Thymus (tissue), 11 donors: ENCODE measurements at regions not wholly inside any gene's neighbourhood (a gene's known extent, or its start where the extent isn't known, plus 50 kb on each side); places are given as distances from the start of the nearest gene placed in this dataset.

Source experiments
- DNase-seq, 9 donors: peaks; one replicate each; pipeline ENCODE4 v3.0.0-alpha.2; 2013; ENCODE audit warnings: low spot score in 9 of 9, low read depth in 6 of 9, missing footprints in 1 of 9
- H3K27ac ChIP-seq, 2 donors: one replicate each; pipeline ENCODE4 v1.5.1; 2013; ENCODE audit warnings: control low read depth in 1 of 2, low read depth in 1 of 2, low read length in 1 of 2, mild to moderate bottlenecking in 1 of 2, moderate library complexity in 1 of 2
- H3K27me3 ChIP-seq, 2 donors: one replicate each; pipeline ENCODE4 v1.5.1; 2013; ENCODE audit warnings: low read length in 1 of 2; ENCODE audit not compliant: control insufficient read depth in 2 of 2, insufficient read depth in 1 of 2
- H3K36me3 ChIP-seq, 2 donors: one replicate each; pipeline ENCODE4 v1.5.1; 2013; ENCODE audit warnings: low read length in 1 of 2, mild to moderate bottlenecking in 1 of 2, moderate library complexity in 1 of 2; ENCODE audit not compliant: control insufficient read depth in 2 of 2, insufficient read depth in 2 of 2
- H3K4me1 ChIP-seq, 2 donors: one replicate each; pipeline ENCODE4 v1.5.1; 2013; ENCODE audit warnings: low read length in 2 of 2; ENCODE audit not compliant: control insufficient read depth in 2 of 2, insufficient read depth in 2 of 2
- H3K4me3 ChIP-seq, 2 donors: one replicate each; pipeline ENCODE4 v1.5.1; 2013; ENCODE audit warnings: low read length in 2 of 2, control low read depth in 1 of 2, mild to moderate bottlenecking in 1 of 2
- H3K9me3 ChIP-seq, 2 donors: one replicate each; pipeline ENCODE4 v1.5.1; 2013; ENCODE audit warnings: low read length in 1 of 2, mild to moderate bottlenecking in 1 of 2; ENCODE audit not compliant: control insufficient read depth in 2 of 2, insufficient read depth in 1 of 2
- WGBS: extraction: QIAGEN DNeasy Blood & Tissue Kit; methylation state at CpG from one replicate; pipeline ENCODE4 v1.1.7; 2013; 5-methylcytosine and 5-hydroxymethylcytosine counted together
- donor health status: healthy.

DNA sequence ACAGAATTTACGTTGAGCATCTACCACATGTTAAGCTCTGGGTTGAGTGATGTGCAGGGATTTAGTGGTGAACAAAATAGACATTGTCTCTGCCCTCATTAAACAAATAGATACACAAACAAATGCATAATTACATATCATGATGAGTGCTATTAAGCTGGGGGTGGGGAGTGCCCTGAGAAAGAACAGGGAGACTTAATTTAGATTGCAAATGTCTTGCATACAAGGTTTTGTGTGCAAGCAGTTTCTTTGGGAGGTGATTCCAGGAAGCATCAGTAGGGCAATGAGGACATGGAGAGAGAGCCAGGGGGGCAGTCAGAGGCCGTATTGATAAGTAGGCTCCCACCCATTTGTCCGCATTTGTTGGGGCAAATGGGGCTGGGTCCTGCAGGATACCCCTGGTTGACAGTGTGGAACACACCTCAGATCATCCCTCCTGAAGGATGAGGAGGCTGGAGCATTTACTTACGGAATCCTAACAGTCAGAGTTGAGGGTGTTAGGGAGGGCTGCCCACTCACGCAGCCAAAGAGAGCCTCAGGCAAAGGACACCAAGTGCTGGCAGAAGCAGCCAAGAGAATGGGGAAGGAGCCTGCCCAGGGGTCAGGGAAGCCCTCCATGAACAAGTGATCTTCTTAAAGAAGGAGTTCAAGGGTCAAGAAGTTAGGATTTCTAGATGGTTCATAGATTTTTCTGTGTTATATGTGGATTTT, 245.9 kb downstream of the BCOR start:
- peaks cover 9 to 69% of the 10 kb centered on the region in 2 donors for H3K4me1 ChIP-seq
- H3K9me3 ChIP-seq = no peaks in the 10 kb centered on the region
- H3K4me3 ChIP-seq = no peak overlapping the region
- no peaks in the 10 kb centered on the region for H3K27me3 ChIP-seq
- over 99% methylated on average over 5 of the region's 5 CpGs for WGBS
- DNase-seq = no peak
- no peaks in the 10 kb centered on the region for H3K36me3 ChIP-seq
- H3K27ac ChIP-seq = no peak overlapping the region

DNA sequence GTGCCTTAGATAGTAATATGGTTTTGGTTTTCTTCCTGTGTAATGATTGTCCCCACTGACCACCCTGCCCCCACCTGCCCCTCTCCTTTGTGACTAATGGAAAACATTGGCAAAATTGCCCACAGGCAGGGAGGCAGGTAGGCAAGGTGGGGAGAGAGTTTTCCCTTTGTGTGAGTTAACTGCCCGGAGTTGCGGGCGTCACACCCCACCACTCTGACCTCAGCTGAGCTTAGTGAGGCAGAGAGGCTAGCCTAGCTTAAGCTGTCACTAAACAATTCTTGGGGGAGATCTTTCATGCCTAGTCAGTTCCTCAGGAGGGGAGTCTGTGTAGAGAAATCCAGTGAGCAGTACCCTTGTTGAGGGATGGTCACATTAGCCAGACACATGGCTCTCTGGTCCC, 245.3 kb downstream of the BCOR start:
- Histone ChIP-seq H3K4me3 (no peak overlapping the region), H3K27ac (no peak overlapping the region), H3K27me3 (no peaks in the 10 kb centered on the region), H3K36me3 (no peaks in the 10 kb centered on the region), H3K4me1 (peaks cover 9 to 69% of the 10 kb centered on the region in 2 donors), H3K9me3 (no peaks in the 10 kb centered on the region)
- no peak for DNase-seq
- WGBS = 99% methylated on average over 3 of the region's 3 CpGs

DNA sequence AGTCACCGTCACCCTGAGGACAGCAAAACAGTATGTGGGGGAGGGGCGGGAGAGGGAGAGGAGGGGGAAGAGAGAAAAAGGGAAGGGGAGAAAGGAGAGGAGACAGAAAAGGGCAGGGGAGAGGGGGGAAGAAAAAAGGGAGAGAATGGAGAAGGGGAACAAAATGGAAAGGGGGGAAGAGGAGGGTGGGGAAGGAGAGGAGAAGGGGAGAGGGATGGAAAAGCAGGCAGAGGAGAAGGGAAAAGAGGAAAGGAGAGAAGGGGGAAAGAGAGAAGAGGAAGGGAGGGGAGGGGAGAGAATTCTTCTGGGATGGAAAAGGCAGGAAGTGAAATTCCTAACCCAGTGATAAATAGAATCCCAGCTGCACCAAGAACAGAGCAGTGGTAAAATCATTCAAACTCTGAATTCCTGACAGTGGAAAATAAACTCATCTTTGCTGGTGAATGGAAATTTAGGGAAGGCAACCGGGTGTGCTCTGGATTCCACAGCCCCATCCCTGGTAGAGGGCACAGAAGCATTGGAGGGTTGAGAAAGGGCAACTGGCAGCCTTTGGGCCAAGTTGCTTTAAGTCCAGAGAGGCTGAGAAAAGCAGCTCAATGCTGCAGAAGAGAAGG, 244.2 kb downstream of the BCOR start:
- peaks cover 9 to 73% of the 10 kb centered on the region in 2 donors for H3K4me1 ChIP-seq
- H3K27ac ChIP-seq = no peak overlapping the region
- no peaks in the 10 kb centered on the region for H3K27me3 ChIP-seq
- H3K9me3 ChIP-seq = no peaks in the 10 kb centered on the region
- no peak for DNase-seq
- no peaks in the 10 kb centered on the region for H3K36me3 ChIP-seq
- WGBS = 83% methylated on average over 3 of the region's 3 CpGs
- H3K4me3 ChIP-seq = no peak overlapping the region

DNA sequence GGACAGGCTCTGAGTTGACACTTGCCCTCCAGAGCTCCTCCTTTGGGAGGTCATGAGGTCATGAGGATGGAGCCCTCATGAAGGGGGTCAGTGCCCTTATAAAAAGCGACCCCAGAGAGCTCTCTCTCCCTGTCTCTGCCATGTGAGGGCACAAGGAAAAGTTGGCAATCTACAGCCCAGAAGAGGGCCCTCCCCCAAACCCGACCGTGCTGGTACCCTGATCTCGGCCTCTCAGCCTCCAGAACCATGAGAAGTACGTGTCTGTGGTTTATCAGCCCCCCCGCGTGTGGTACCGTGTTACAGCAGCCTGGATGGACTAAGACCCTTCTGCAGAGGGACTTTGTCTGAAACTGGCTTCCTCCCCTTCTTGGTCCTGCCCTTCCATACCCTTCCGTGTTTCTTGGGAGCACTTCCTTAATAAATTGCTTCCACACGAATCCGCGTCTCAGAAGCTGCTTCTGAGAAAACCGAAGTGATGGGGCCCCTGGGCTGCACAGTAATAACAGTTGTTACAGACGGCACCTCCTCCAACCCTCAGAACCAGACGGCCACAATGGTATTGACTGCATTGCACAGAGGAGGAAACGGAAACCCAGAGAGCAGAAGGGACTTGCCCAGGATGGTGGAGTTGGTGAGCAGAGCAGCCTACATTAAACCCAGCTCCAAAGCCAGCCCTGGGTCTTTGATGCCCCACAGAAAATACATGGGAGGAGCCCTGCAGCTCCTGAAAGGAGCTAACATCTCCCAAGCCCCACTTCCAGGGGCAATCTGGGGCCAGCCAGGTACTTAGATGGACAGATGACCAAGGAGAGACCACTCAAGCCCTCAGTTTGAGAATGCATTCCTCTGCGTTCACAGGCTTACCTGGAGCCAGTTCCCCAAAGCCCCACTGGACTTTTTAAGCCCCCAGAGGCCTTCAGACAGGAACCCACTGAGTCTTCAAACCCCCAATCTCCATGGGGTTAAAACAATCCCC, 242.7 kb downstream of the BCOR start:
- Histone ChIP-seq H3K27me3 (no peaks in the 10 kb centered on the region), H3K36me3 (no peaks in the 10 kb centered on the region), H3K27ac (peak overlapping the region; percentile 75 to 81), H3K4me1 (peaks cover 11 to 74% of the 10 kb centered on the region in 2 donors), H3K9me3 (no peaks in the 10 kb centered on the region), H3K4me3 (peak overlapping the region; percentile 7 to 15)
- peak in 5 of 9 donors; percentile 38 to 78 (median 42) for DNase-seq
- WGBS = 18% methylated on average over 17 of the region's 17 CpGs

DNA sequence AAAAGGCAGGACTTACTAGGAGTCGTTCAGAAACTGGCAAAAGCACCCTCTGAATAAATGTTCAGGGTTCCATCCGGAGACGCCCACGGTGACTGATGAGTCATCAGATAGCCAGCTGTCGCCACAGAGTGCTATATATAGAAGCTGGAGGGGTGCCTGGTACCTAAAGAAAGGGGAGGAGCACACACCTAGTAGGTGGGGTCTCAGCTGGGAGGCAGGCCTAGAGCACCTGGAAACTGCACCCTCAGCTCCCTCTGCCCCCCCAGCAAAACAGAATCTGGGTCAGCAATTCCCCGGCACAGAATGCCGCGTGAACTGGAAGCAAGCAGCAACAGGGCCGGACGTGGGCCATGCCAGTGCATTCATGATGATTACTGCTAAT, 242.0 kb downstream of the BCOR start:
- Histone ChIP-seq H3K4me3 (peak overlapping the region in 1 of 2 donors; percentile 15), H3K36me3 (no peaks in the 10 kb centered on the region)

DNA sequence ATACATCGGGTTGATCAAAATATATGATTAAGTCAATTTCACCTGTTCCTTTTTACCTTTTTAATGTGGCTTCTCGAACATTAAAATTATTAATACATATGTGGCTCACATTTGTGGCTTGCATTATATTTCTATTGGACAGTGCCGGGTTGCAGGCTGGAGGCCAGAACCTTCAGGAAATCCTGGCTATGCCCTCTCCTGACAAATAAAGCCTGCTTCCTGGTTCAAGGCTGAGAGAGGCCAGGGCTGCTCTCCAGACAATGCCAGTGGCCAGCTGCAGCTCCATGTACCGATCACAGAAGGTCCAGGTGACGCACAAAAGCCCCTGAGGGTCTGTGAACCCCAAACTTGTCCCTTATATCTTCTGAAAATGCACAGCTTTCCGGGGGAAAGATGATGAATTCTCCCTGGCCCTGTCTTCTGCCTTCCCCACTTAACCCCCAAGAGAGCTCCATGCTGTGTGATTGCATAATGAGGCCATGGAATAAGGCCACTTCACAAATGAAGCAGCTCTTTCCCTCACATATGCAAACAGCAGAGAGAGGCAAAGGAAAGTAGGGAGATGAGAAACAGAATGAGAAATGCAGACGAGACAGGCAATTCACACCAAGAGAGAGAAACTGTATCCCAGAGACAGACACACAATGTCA, 241.2 kb downstream of the BCOR start:
- Histone ChIP-seq H3K27me3 (no peaks in the 10 kb centered on the region), H3K27ac (no peak overlapping the region), H3K36me3 (no peaks in the 10 kb centered on the region), H3K4me3 (no peak overlapping the region), H3K9me3 (no peaks in the 10 kb centered on the region), H3K4me1 (peaks cover 21 to 72% of the 10 kb centered on the region in 2 donors)
- 93% methylated on average over 7 of the region's 7 CpGs for WGBS
- DNase-seq = no peak

More for the DNA sequence above, 242.0 kb downstream of the BCOR start:
- DNase-seq = peak in 5 of 9 donors; percentile 57 to 83 (median 62)
- H3K4me1 ChIP-seq = peaks cover 17 to 74% of the 10 kb centered on the region in 2 donors
- no peaks in the 10 kb centered on the region for H3K9me3 ChIP-seq
- WGBS = 28% methylated on average over 10 of the region's 10 CpGs
- no peaks in the 10 kb centered on the region for H3K27me3 ChIP-seq
- H3K27ac ChIP-seq = peak overlapping the region; percentile 75 to 81

DNA sequence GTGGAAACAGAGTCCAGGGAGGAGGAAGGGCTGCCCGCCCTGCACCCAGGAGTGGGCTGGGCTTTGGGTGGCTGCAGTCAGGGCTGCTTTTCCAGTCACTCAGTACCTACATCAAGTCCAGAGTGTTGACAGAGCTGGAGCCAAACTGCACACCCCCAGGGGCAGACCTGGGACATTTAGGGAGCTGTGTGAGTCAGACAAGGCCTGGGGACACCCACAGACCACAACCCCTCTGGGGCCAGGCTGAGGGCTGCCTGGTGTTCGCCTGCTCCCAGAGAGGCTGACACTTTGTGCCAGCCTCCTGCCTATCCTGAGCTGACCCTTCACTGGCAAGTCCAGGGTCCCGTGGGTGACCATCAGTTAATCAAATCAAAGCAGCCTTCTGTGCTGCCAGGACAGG, 240.0 kb downstream of the BCOR start:
- H3K36me3 ChIP-seq = no peaks in the 10 kb centered on the region
- H3K27me3 ChIP-seq = no peaks in the 10 kb centered on the region
- H3K4me3 ChIP-seq = no peak overlapping the region
- 94% methylated on average over 3 of the region's 3 CpGs for WGBS
- no peak overlapping the region for H3K27ac ChIP-seq
- H3K4me1 ChIP-seq = peaks cover 21 to 60% of the 10 kb centered on the region in 2 donors
- DNase-seq = no peak
- H3K9me3 ChIP-seq = no peaks in the 10 kb centered on the region

DNA sequence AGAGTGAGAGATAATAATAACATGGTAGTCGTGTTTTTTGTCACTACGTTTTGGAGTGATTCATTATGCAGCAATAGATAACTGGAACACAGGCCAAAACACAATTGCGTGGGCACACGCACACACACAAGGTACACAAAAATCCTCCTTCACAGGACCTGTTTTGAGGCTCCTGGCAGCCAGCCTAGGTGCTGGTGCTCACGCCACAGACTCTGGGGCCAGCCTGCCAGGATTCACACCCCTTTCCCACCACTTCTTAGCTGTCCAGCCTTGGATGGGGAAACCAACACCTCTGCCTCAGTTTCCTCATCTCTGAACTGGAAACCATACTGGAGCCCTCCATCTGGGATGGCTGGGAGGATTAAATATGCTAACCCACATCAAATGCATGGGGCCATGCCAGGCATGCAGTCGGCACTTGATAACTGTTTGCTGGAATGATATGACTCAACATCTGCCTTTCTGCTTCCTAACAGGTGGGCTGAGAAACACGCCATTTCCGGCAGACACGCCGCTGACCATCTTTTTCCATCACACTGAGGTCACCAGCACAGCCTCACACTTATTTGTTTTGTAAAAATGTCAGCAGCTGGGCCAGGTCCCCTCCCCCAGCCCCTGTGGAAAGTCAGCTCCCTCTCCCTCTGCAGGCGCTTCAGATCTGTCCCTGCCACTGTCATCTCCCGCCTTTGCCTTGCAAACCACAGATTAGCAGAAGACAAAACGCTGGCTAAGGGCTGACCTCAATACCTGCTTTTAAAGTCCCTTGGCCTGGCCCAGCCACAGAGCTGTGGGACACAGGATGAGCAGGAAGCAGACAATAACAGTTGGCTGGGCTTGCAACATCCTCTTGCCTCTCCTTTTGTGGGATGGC, 237.5 kb downstream of the BCOR start:
- peak in 5 of 9 donors; percentile 21 to 68 (median 47) for DNase-seq
- 30% methylated on average over 13 of the region's 13 CpGs for WGBS
- no peaks in the 10 kb centered on the region for H3K36me3 ChIP-seq
- H3K4me1 ChIP-seq = peaks cover 21 to 39% of the 10 kb centered on the region in 2 donors
- no peak overlapping the region for H3K4me3 ChIP-seq
- no peaks in the 10 kb centered on the region for H3K27me3 ChIP-seq
- H3K27ac ChIP-seq = peak overlapping the region; percentile 65 to 70
- H3K9me3 ChIP-seq = no peaks in the 10 kb centered on the region
